Heart left ventricle (tissue), 13 donors: ENCODE measurements at regions not wholly inside any gene's neighbourhood (a gene's known extent, or its start where the extent isn't known, plus 50 kb on each side); places are given as distances from the start of the nearest gene placed in this dataset.

ENCODE experiments used
- POLR2A ChIP-seq, 2 donors: fragments of 450-650 bp; IDR thresholded peaks; one replicate each; pipeline ENCODE4 v1.6.1; 2017; ENCODE audit warnings: antibody characterized with exemption in 2 of 2, mild to moderate bottlenecking in 2 of 2, moderate library complexity in 2 of 2
- TF ChIP-seq, protein P1 (sequence below), 12 donors: fragments of 200-600 bp; sonication (generic) in 4 of 12; IDR thresholded peaks; one replicate each; pipeline versions ENCODE4 v1.5.0 to v1.8.0; 2018 to 2022; ENCODE audit warnings: antibody characterized with exemption in 12 of 12, mild to moderate bottlenecking in 5 of 12
- donor health status: ischemic (EF 13 %, LVEDD 7.1; RV severe dilation, severe dysfunction).
- donor health status: DM: no; HTN: yes; CAD: no.
- donor health status: DM: no; HTN: no; CAD: no.
- donor health status: ischemic (EF 25% LVEDD 6.9; RV normal size, moderate dysfunction).
- donor health status: ischemic (EF 25% LVEDD 5.7; RV mildly dilated, moderate dysfunction).
- donor health status: ischemic (EF 35%, LVEDD 5.7; RV mildly dilated, moderate dysfunction).
- donor health status: nonischemic (EF 11% LVEDD 7.7; RV severe dilation, severe dysfunction).
- donor health status: DM: yes; HTN: yes; CAD: no.
- donor health status: PGD.
- donor health status: ischemic (EF 29% LVEDD 5.4; RV normal size, mild dysfunction).
- donor health status: nonischemic (EF 23%, LVEDD 6.1; RV moderate dilation, normal function).

DNA sequence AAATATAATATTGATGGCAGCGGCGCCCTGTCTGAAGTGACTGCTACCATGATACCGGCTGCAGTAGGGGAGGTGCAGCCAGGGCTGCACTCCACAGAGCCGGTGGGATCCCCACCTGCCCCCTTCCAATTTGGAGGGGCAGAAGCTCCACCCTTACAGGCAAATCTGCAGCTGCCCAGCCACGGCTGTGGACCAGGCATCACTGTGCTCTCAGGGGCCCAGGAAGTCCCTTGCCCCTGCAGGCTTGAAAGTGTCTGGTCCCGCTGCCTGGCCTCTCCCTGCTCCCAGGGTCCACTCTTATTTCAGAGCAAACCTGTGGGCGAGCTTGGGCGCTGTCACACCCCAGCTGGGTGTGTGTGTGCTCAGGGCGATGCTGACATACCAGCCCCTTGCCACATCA is 172.7 kb upstream of the SMIM30 start:
- TF ChIP-seq, protein P1, sequence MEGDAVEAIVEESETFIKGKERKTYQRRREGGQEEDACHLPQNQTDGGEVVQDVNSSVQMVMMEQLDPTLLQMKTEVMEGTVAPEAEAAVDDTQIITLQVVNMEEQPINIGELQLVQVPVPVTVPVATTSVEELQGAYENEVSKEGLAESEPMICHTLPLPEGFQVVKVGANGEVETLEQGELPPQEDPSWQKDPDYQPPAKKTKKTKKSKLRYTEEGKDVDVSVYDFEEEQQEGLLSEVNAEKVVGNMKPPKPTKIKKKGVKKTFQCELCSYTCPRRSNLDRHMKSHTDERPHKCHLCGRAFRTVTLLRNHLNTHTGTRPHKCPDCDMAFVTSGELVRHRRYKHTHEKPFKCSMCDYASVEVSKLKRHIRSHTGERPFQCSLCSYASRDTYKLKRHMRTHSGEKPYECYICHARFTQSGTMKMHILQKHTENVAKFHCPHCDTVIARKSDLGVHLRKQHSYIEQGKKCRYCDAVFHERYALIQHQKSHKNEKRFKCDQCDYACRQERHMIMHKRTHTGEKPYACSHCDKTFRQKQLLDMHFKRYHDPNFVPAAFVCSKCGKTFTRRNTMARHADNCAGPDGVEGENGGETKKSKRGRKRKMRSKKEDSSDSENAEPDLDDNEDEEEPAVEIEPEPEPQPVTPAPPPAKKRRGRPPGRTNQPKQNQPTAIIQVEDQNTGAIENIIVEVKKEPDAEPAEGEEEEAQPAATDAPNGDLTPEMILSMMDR (IDR thresholded peaks at IDR 0.05): no peak
- TF ChIP-seq POLR2A (IDR thresholded peaks at IDR 0.05): no peak
